Hematopoietic multipotent progenitor cell treated with erythropoietin and hydrocortisone succinate and interleukin-3 and kit ligand, for 17 days (in vitro differentiated cells): ENCODE measurements at regions not wholly inside any gene's neighbourhood (a gene's known extent, or its start where the extent isn't known, plus 50 kb on each side); places are given as distances from the start of the nearest gene placed in this dataset.
A peak's percentile ranks its signal among the peaks of the same experiment; 100 is the strongest.

Experiments used
- DNase-seq: peaks from one replicate; pipeline ENCODE4 v3.0.0-alpha.2; 2015; ENCODE audit warnings: low spot score

GRCh38 chr14:106874350-106874749 is 1348.0 kb downstream of the TMEM121 start:
- no peak for DNase-seq

- no peak for DNase-seq
These were observed 1349.1 kb downstream of the TMEM121 start for GRCh38 chr14:106875503-106875902.

GRCh38 chr14:106876711-106877110 is 1350.3 kb downstream of the TMEM121 start:
- no peak for DNase-seq

GRCh38 chr14:106877517-106877916 is 1351.1 kb downstream of the TMEM121 start:
- DNase-seq = no peak

GRCh38 chr14:106879241-106879640 is 1352.9 kb downstream of the TMEM121 start:
- DNase-seq = peak; percentile 80

GRCh38 chr14:106883218-106883692 is 1356.9 kb downstream of the TMEM121 start:
- peak; percentile 57 for DNase-seq
